ENCODE measurements at regions not wholly inside any gene's neighbourhood (a gene's known extent, or its start where the extent isn't known, plus 50 kb on each side); places are given as distances from the start of the nearest gene placed in this dataset.
"Not testable (repeated sequence)": the region's sequence is repeated elsewhere in the genome, so short reads cannot be mapped to it uniquely, and the experiment has no call there.

GRCh38 chr14:34085695-34086094 lies 134.8 kb upstream of the EGLN3 start:
- no peak for TF ChIP-seq CTCF (conservative IDR thresholded peaks at IDR 0.05)
- H3K4me3 Mint-ChIP-seq: no peak overlapping the region
- H3K27me3 Mint-ChIP-seq: no peaks in the 10 kb centered on the region
- H3K27ac Mint-ChIP-seq: no peak overlapping the region
- H3K4me1 Mint-ChIP-seq (ENCODE audit: unreplicated experiment): peaks cover 21% of the 10 kb centered on the region
- no peak for DNase-seq (ENCODE audit: extremely low spot score, unreplicated experiment)
- no peaks in the 10 kb centered on the region for H3K36me3 Mint-ChIP-seq
- H3K9me3 Mint-ChIP-seq: peaks cover 4% of the 10 kb centered on the region

DNA sequence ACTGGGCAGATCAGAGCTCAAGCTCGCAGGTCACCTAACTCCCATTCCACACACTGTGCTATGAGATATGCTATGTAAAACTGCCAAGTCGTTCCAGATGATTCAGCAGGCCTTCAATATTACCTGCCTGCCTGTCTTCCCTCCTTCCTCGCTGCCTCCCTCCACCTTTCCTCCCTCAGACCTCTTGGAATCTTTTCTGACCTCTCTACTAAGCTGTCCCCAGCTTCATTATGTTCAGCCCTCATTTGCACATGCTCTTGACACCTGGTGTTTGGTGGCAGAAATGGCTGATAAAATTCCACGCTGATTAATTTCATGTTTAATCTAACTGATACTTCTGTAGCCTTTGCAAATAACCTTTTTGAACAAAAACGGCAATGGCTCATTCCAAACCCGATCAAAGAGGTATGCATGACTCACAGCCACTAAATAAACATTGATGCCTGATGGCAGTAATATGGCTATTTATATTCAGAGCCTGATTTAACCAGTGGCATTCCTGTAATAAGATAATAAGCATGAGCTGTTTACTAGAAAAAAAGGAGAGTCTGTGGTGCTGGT lies 130.8 kb upstream of the EGLN3 start:
- Mint-ChIP-seq H3K36me3 (no peaks in the 10 kb centered on the region), H3K4me3 (peak overlapping the region; percentile 39), H3K27ac (peak overlapping the region; percentile 6), H3K4me1 (ENCODE audit: unreplicated experiment) (peaks cover 24% of the 10 kb centered on the region), H3K9me3 (no peaks in the 10 kb centered on the region), H3K27me3 (no peaks in the 10 kb centered on the region)
- no peak for DNase-seq (ENCODE audit: extremely low spot score, unreplicated experiment)
- no peak for TF ChIP-seq CTCF (conservative IDR thresholded peaks at IDR 0.05)

- TF ChIP-seq CTCF (conservative IDR thresholded peaks at IDR 0.05): no peak
- H3K27me3 Mint-ChIP-seq: no peaks in the 10 kb centered on the region
- H3K27ac Mint-ChIP-seq: peak overlapping the region; percentile 6
- peaks cover 24% of the 10 kb centered on the region for H3K4me1 Mint-ChIP-seq (ENCODE audit: unreplicated experiment)
- H3K36me3 Mint-ChIP-seq: no peaks in the 10 kb centered on the region
- H3K4me3 Mint-ChIP-seq: peak overlapping the region; percentile 39
- no peak for DNase-seq (ENCODE audit: extremely low spot score, unreplicated experiment)
- no peaks in the 10 kb centered on the region for H3K9me3 Mint-ChIP-seq
Observed at GRCh38 chr14:34081101-34081575, 130.3 kb upstream of the EGLN3 start.

GRCh38 chr14:34079643-34080042 lies 128.8 kb upstream of the EGLN3 start:
- H3K4me3 Mint-ChIP-seq; H3K36me3 Mint-ChIP-seq; DNase-seq (ENCODE audit: extremely low spot score, unreplicated experiment); H3K27ac Mint-ChIP-seq; H3K9me3 Mint-ChIP-seq; H3K27me3 Mint-ChIP-seq: not testable (repeated sequence)
- H3K4me1 Mint-ChIP-seq (ENCODE audit: unreplicated experiment): peaks cover 26% of the 10 kb centered on the region

DNA sequence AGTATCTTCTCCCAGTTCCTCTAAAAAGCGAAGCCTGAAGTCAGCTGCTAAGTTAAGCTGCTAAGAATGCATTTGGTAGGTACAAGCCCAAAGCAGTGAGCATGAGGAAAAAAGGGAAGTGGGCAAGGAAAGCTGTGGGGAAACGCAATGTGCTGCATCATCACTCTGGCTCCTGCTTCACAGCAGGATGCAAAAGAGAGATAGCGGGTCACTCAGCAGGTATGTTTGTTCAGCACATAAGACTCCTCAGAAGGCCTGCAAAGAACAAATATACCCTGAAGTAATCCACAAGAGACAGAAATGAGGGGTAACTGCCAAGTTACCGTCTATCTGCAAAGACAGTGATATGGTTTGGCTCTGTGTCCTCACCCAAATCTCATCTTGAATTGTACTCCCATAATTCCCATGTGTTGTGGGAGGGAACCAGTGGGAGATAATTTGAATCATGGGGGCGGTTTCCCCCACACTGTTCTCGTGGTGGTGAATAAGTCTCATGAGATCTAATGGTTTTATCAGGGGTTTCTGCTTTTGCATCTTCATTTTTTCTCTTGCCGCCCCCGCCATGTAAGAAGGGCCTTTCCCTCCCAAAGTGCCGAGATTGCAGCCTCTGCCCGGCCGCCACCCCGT lies 127.4 kb upstream of the EGLN3 start:
- peaks cover 28% of the 10 kb centered on the region for H3K4me1 Mint-ChIP-seq (ENCODE audit: unreplicated experiment)
- no peak overlapping the region for H3K27ac Mint-ChIP-seq
- no peak overlapping the region for H3K4me3 Mint-ChIP-seq
- TF ChIP-seq CTCF (conservative IDR thresholded peaks at IDR 0.05): no peak
- H3K27me3 Mint-ChIP-seq: no peaks in the 10 kb centered on the region
- H3K36me3 Mint-ChIP-seq: no peaks in the 10 kb centered on the region
- DNase-seq (ENCODE audit: extremely low spot score, unreplicated experiment): no peak
- no peaks in the 10 kb centered on the region for H3K9me3 Mint-ChIP-seq

GRCh38 chr14:34075826-34076225 lies 125.0 kb upstream of the EGLN3 start:
- Mint-ChIP-seq H3K4me3 (no peak overlapping the region), H3K27me3 (no peaks in the 10 kb centered on the region), H3K4me1 (ENCODE audit: unreplicated experiment) (peaks cover 8% of the 10 kb centered on the region), H3K27ac (no peak overlapping the region), H3K9me3 (peaks cover 9% of the 10 kb centered on the region), H3K36me3 (no peaks in the 10 kb centered on the region)
- DNase-seq (ENCODE audit: extremely low spot score, unreplicated experiment): no peak
- no peak for TF ChIP-seq CTCF (conservative IDR thresholded peaks at IDR 0.05)
